Activated CD8-positive, alpha-beta memory T cell treated with anti-CD3 and anti-CD28 coated beads, Interleukin-2, amount 10 ng/mL, durations not matched to agents 7 days and 5 days (primary cell): ENCODE measurements at regions not wholly inside any gene's neighbourhood (a gene's known extent, or its start where the extent isn't known, plus 50 kb on each side); places are given as distances from the start of the nearest gene placed in this dataset.

Experiments
- ATAC-seq: fragments of 150-1000 bp; cut with Tn5 transposase; one replicate; pipeline ENCODE4 v1.10.0; 2021; ENCODE audit warnings: moderate library complexity
- CTCF ChIA-PET: fragments of 350-600 bp; sonication (Branson Sonifier 250); formaldehyde crosslinking; loops from one replicate; lab custom pipeline; 2021; ENCODE audit warnings: antibody characterized with exemption; lab: Charles Lee
- DNase-seq: peaks from one replicate; pipeline ENCODE4 v3.0.0-alpha.2; 2020
- H3K27ac Mint-ChIP-seq: one replicate; pipeline ENCODE4 v1.8.0; 2021; ENCODE audit warnings: mild to moderate bottlenecking, mixed read lengths
- H3K27me3 Mint-ChIP-seq: one replicate; pipeline ENCODE4 v1.8.0; 2021; ENCODE audit warnings: mixed read lengths
- H3K36me3 Mint-ChIP-seq: one replicate; pipeline ENCODE4 v1.8.0; 2021; ENCODE audit warnings: mild to moderate bottlenecking, mixed read lengths
- H3K4me1 Mint-ChIP-seq: one replicate; pipeline ENCODE4 v1.8.0; 2021; ENCODE audit warnings: mixed read lengths
- H3K4me3 Mint-ChIP-seq: one replicate; pipeline ENCODE4 v1.8.0; 2021; ENCODE audit warnings: mild to moderate bottlenecking, moderate library complexity, mixed read lengths
- H3K9me3 Mint-ChIP-seq: one replicate; pipeline ENCODE4 v1.8.0; 2022; ENCODE audit warnings: low read depth, mixed read lengths

GRCh38 chr5:174183701-174184100 is 138.2 kb downstream of the NSG2 start:
- CTCF ChIA-PET = no interaction called here
- no peaks in the 10 kb centered on the region for H3K9me3 Mint-ChIP-seq
- H3K4me3 Mint-ChIP-seq = no peak overlapping the region
- no peaks in the 10 kb centered on the region for H3K36me3 Mint-ChIP-seq
- no peaks in the 10 kb centered on the region for H3K4me1 Mint-ChIP-seq
- H3K27ac Mint-ChIP-seq = no peak overlapping the region
- no peaks in the 10 kb centered on the region for H3K27me3 Mint-ChIP-seq
- ATAC-seq (no peak), DNase-seq (no peak)

GRCh38 chr5:174185506-174185905 is 140.0 kb downstream of the NSG2 start:
- ATAC-seq (no peak), DNase-seq (no peak)
- no peak overlapping the region for H3K4me3 Mint-ChIP-seq
- no peaks in the 10 kb centered on the region for H3K27me3 Mint-ChIP-seq
- no peaks in the 10 kb centered on the region for H3K9me3 Mint-ChIP-seq
- no peaks in the 10 kb centered on the region for H3K36me3 Mint-ChIP-seq
- no peak overlapping the region for H3K27ac Mint-ChIP-seq
- CTCF ChIA-PET = no interaction called here
- no peaks in the 10 kb centered on the region for H3K4me1 Mint-ChIP-seq

GRCh38 chr5:174186096-174186695 is 140.7 kb downstream of the NSG2 start:
- Mint-ChIP-seq H3K27me3 (no peaks in the 10 kb centered on the region), H3K4me1 (no peaks in the 10 kb centered on the region), H3K27ac (no peak overlapping the region), H3K9me3 (no peaks in the 10 kb centered on the region), H3K4me3 (no peak overlapping the region), H3K36me3 (no peaks in the 10 kb centered on the region)
- ATAC-seq = no peak
- CTCF ChIA-PET = no interaction called here
- DNase-seq = no peak

GRCh38 chr5:174187001-174187400 is 141.5 kb downstream of the NSG2 start:
- CTCF ChIA-PET = no interaction called here
- Mint-ChIP-seq H3K9me3 (no peaks in the 10 kb centered on the region), H3K36me3 (no peaks in the 10 kb centered on the region), H3K27ac (no peak overlapping the region), H3K4me3 (no peak overlapping the region), H3K27me3 (peaks cover 3% of the 10 kb centered on the region), H3K4me1 (no peaks in the 10 kb centered on the region)
- ATAC-seq (no peak), DNase-seq (no peak)

- H3K27ac Mint-ChIP-seq = no peak overlapping the region
- DNase-seq = no peak
- no peak overlapping the region for H3K4me3 Mint-ChIP-seq
- H3K9me3 Mint-ChIP-seq = no peaks in the 10 kb centered on the region
- CTCF ChIA-PET = no interaction called here
- H3K4me1 Mint-ChIP-seq = no peaks in the 10 kb centered on the region
- no peaks in the 10 kb centered on the region for H3K36me3 Mint-ChIP-seq
- ATAC-seq = no peak
- H3K27me3 Mint-ChIP-seq = peaks cover 3% of the 10 kb centered on the region
Observed at GRCh38 chr5:174187481-174187880, 142.0 kb downstream of the NSG2 start.

- Mint-ChIP-seq H3K36me3 (no peaks in the 10 kb centered on the region), H3K9me3 (no peaks in the 10 kb centered on the region), H3K4me3 (no peak overlapping the region), H3K27ac (no peak overlapping the region), H3K4me1 (no peaks in the 10 kb centered on the region), H3K27me3 (peaks cover 3% of the 10 kb centered on the region)
- DNase-seq (no peak), ATAC-seq (no peak)
- CTCF ChIA-PET = no interaction called here
Observed at GRCh38 chr5:174188295-174188694, 142.8 kb downstream of the NSG2 start.

- Mint-ChIP-seq H3K4me1 (no peaks in the 10 kb centered on the region), H3K27ac (no peak overlapping the region), H3K9me3 (no peaks in the 10 kb centered on the region), H3K36me3 (no peaks in the 10 kb centered on the region), H3K4me3 (no peak overlapping the region), H3K27me3 (peaks cover 3% of the 10 kb centered on the region)
- CTCF ChIA-PET = no interaction called here
- ATAC-seq (no peak), DNase-seq (no peak)
Observed at GRCh38 chr5:174189654-174190541, 144.4 kb downstream of the NSG2 start.

- Mint-ChIP-seq H3K4me1 (no peaks in the 10 kb centered on the region), H3K27me3 (peaks cover 3% of the 10 kb centered on the region), H3K9me3 (no peaks in the 10 kb centered on the region), H3K36me3 (no peaks in the 10 kb centered on the region), H3K27ac (no peak overlapping the region), H3K4me3 (no peak overlapping the region)
- CTCF ChIA-PET = no interaction called here
- ATAC-seq = no peak
- DNase-seq = no peak
Observed at GRCh38 chr5:174191076-174191475, 145.6 kb downstream of the NSG2 start.

- Mint-ChIP-seq H3K9me3 (no peaks in the 10 kb centered on the region), H3K27ac (no peak overlapping the region), H3K4me3 (no peak overlapping the region), H3K36me3 (no peaks in the 10 kb centered on the region), H3K4me1 (no peaks in the 10 kb centered on the region), H3K27me3 (peaks cover 3% of the 10 kb centered on the region)
- ATAC-seq (no peak), DNase-seq (peak; percentile 27)
- CTCF ChIA-PET = no interaction called here
Observed at GRCh38 chr5:174191850-174192655, 146.5 kb downstream of the NSG2 start.

GRCh38 chr5:174192901-174193300 is 147.4 kb downstream of the NSG2 start:
- H3K4me3 Mint-ChIP-seq = no peak overlapping the region
- H3K27ac Mint-ChIP-seq = no peak overlapping the region
- ATAC-seq (no peak), DNase-seq (peak; percentile 33)
- CTCF ChIA-PET = no interaction called here
- no peaks in the 10 kb centered on the region for H3K4me1 Mint-ChIP-seq
- H3K27me3 Mint-ChIP-seq = peaks cover 3% of the 10 kb centered on the region
- H3K9me3 Mint-ChIP-seq = no peaks in the 10 kb centered on the region
- H3K36me3 Mint-ChIP-seq = no peaks in the 10 kb centered on the region

- Mint-ChIP-seq H3K9me3 (no peaks in the 10 kb centered on the region), H3K36me3 (no peaks in the 10 kb centered on the region), H3K27ac (no peak overlapping the region), H3K4me3 (no peak overlapping the region), H3K4me1 (no peaks in the 10 kb centered on the region), H3K27me3 (peaks cover 3% of the 10 kb centered on the region)
- ATAC-seq = no peak
- CTCF ChIA-PET = no interaction called here
- DNase-seq = no peak
Observed at GRCh38 chr5:174195517-174195916, 150.0 kb downstream of the NSG2 start.

GRCh38 chr5:174197929-174198328 is 152.4 kb downstream of the NSG2 start:
- DNase-seq (no peak), ATAC-seq (no peak)
- H3K4me3 Mint-ChIP-seq = no peak overlapping the region
- no peaks in the 10 kb centered on the region for H3K36me3 Mint-ChIP-seq
- H3K27me3 Mint-ChIP-seq = no peaks in the 10 kb centered on the region
- no peaks in the 10 kb centered on the region for H3K4me1 Mint-ChIP-seq
- no peak overlapping the region for H3K27ac Mint-ChIP-seq
- no peaks in the 10 kb centered on the region for H3K9me3 Mint-ChIP-seq
- CTCF ChIA-PET = no interaction called here

GRCh38 chr5:174198541-174198940 is 153.0 kb downstream of the NSG2 start:
- DNase-seq = no peak
- CTCF ChIA-PET = no interaction called here
- H3K9me3 Mint-ChIP-seq = no peaks in the 10 kb centered on the region
- no peak for ATAC-seq
- H3K27me3 Mint-ChIP-seq = no peaks in the 10 kb centered on the region
- no peaks in the 10 kb centered on the region for H3K36me3 Mint-ChIP-seq
- no peaks in the 10 kb centered on the region for H3K4me1 Mint-ChIP-seq
- H3K4me3 Mint-ChIP-seq = no peak overlapping the region
- no peak overlapping the region for H3K27ac Mint-ChIP-seq

- DNase-seq (no peak), ATAC-seq (no peak)
- no peaks in the 10 kb centered on the region for H3K9me3 Mint-ChIP-seq
- no peak overlapping the region for H3K4me3 Mint-ChIP-seq
- no peaks in the 10 kb centered on the region for H3K36me3 Mint-ChIP-seq
- CTCF ChIA-PET = no interaction called here
- H3K4me1 Mint-ChIP-seq = no peaks in the 10 kb centered on the region
- no peaks in the 10 kb centered on the region for H3K27me3 Mint-ChIP-seq
- no peak overlapping the region for H3K27ac Mint-ChIP-seq
Observed at GRCh38 chr5:174202996-174203395, 157.5 kb downstream of the NSG2 start.
